GM21737 (cell line): ENCODE measurements at regions not wholly inside any gene's neighbourhood (a gene's known extent, or its start where the extent isn't known, plus 50 kb on each side); places are given as distances from the start of the nearest gene placed in this dataset.
"Not testable (repeated sequence)": the region's sequence is repeated elsewhere in the genome, so short reads cannot be mapped to it uniquely, and the experiment has no call there.

ENCODE experiments used
- ATAC-seq: cut with Tn5 transposase; IDR thresholded peaks from one replicate; pipeline ENCODE4 v1.9.1; 2021; ENCODE audit warnings: mild to moderate bottlenecking, moderate library complexity; ENCODE audit not compliant: unreplicated experiment

GRCh38 chr14:38044710-38045109 lies 163.0 kb upstream of the SSTR1 start:
- ATAC-seq, result no peak

- no peak for ATAC-seq
Observed at GRCh38 chr14:38045461-38045860, 162.2 kb upstream of the SSTR1 start.

- no peak for ATAC-seq
Observed at GRCh38 chr14:38046160-38046559, 161.5 kb upstream of the SSTR1 start.

GRCh38 chr14:38047195-38047902 lies 160.4 kb upstream of the SSTR1 start:
- ATAC-seq, result no peak

- ATAC-seq, result no peak
Observed at GRCh38 chr14:38053666-38054065, 154.0 kb upstream of the SSTR1 start.

GRCh38 chr14:38056270-38056669 lies 151.4 kb upstream of the SSTR1 start:
- no peak for ATAC-seq

- not testable (repeated sequence) for ATAC-seq
Observed at GRCh38 chr14:38062223-38062622, 145.5 kb upstream of the SSTR1 start.

- ATAC-seq, result no peak
Observed at GRCh38 chr14:38063711-38064320, 143.9 kb upstream of the SSTR1 start.

GRCh38 chr14:38065106-38065762 lies 142.5 kb upstream of the SSTR1 start:
- ATAC-seq, result no peak

GRCh38 chr14:38070061-38070588 lies 137.6 kb upstream of the SSTR1 start:
- no peak for ATAC-seq

- no peak for ATAC-seq
Observed at GRCh38 chr14:38073641-38074040, 134.1 kb upstream of the SSTR1 start.

GRCh38 chr14:38074081-38074480 lies 133.6 kb upstream of the SSTR1 start:
- no peak for ATAC-seq

GRCh38 chr14:38074754-38075153 lies 132.9 kb upstream of the SSTR1 start:
- no peak for ATAC-seq

GRCh38 chr14:38078393-38078792 lies 129.3 kb upstream of the SSTR1 start:
- no peak for ATAC-seq

- no peak for ATAC-seq
Observed at GRCh38 chr14:38079268-38079667, 128.4 kb upstream of the SSTR1 start.

- no peak for ATAC-seq
Observed at GRCh38 chr14:38079886-38080285, 127.8 kb upstream of the SSTR1 start.

- no peak for ATAC-seq
Observed at GRCh38 chr14:38080696-38081095, 127.0 kb upstream of the SSTR1 start.

- ATAC-seq, result no peak
Observed at GRCh38 chr14:38083039-38083438, 124.7 kb upstream of the SSTR1 start.

GRCh38 chr14:38089123-38089522 lies 118.6 kb upstream of the SSTR1 start:
- ATAC-seq, result no peak

- no peak for ATAC-seq
Observed at GRCh38 chr14:38090506-38090905, 117.2 kb upstream of the SSTR1 start.

- ATAC-seq, result no peak
Observed at GRCh38 chr14:38098074-38098836, 109.4 kb upstream of the SSTR1 start.
